GM12878 (cell line): ENCODE measurements at regions not wholly inside any gene's neighbourhood (a gene's known extent, or its start where the extent isn't known, plus 50 kb on each side); places are given as distances from the start of the nearest gene placed in this dataset.
A peak's percentile ranks its signal among the peaks of the same experiment; 100 is the strongest.

ENCODE experiments used
- ATF7 ChIP-seq: fragments of 450-650 bp; IDR thresholded peaks from 2 replicates; pipeline ENCODE4 v1.6.1; 2016; ENCODE audit warnings: low read depth, mild to moderate bottlenecking
- BMI1 ChIP-seq: fragments of 450-650 bp; IDR thresholded peaks from 2 replicates; pipeline ENCODE4 v1.6.1; 2016; ENCODE audit warnings: mild to moderate bottlenecking, moderate library complexity, borderline replicate concordance
- GATAD2B ChIP-seq: fragments of 450-650 bp; conservative IDR thresholded peaks from 2 replicates; pipeline ENCODE4 v1.6.1; 2017; ENCODE audit warnings: low read depth, mild to moderate bottlenecking, moderate library complexity
- IKZF1 ChIP-seq: fragments of 450-650 bp; conservative IDR thresholded peaks from 2 replicates; pipeline ENCODE4 v1.6.1; 2017; ENCODE audit warnings: antibody characterized with exemption, mild to moderate bottlenecking
- MLLT1 ChIP-seq: fragments of 450-650 bp; IDR thresholded peaks from 2 replicates; pipeline ENCODE4 v1.6.1; 2016; ENCODE audit warnings: mild to moderate bottlenecking
- MTA2 ChIP-seq: fragments of 450-650 bp; IDR thresholded peaks from 2 replicates; pipeline ENCODE4 v1.6.1; 2016; ENCODE audit warnings: low read depth, mild to moderate bottlenecking, moderate library complexity
- NFYB ChIP-seq: IDR thresholded peaks from 2 replicates; pipeline ENCODE4 v1.6.1; 2011; ENCODE audit warnings: low read depth, mild to moderate bottlenecking, low read length, improper control_type of control experiment, moderate library complexity; ENCODE audit not compliant: insufficient read depth
- NR2F1 ChIP-seq: fragments of 450-650 bp; conservative IDR thresholded peaks from 2 replicates; pipeline ENCODE4 v1.6.1; 2017; ENCODE audit warnings: mild to moderate bottlenecking
- RAD21 ChIP-seq: IDR thresholded peaks from 2 replicates; pipeline ENCODE4 v1.6.1; 2011; ENCODE audit warnings: mild to moderate bottlenecking, low read depth, low read length, moderate library complexity; ENCODE audit not compliant: insufficient read depth
- USF1 ChIP-seq: IDR thresholded peaks from 2 replicates; pipeline ENCODE4 v1.6.1; 2011; ENCODE audit warnings: borderline replicate concordance, low read depth, mild to moderate bottlenecking, moderate library complexity, mixed read lengths, low read length; ENCODE audit not compliant: insufficient read depth; ENCODE audit errors: extremely low read length
- ZNF24 ChIP-seq: fragments of 450-650 bp; IDR thresholded peaks from 2 replicates; pipeline ENCODE4 v1.6.1; 2017; ENCODE audit warnings: antibody characterized with exemption, mild to moderate bottlenecking

- TF ChIP-seq ATF7 (peak; percentile 99), MLLT1 (peak; percentile 100), GATAD2B (no peak; the same call in 1 of the 2 replicates), USF1 (no peak), RAD21 (peak; percentile 15; the same call in 1 of the 2 replicates), BMI1 (peak; percentile 44; the same call in 1 of the 2 replicates), ZNF24 (peak; percentile 67; the same call in 1 of the 2 replicates), MTA2 (peak; percentile 83), NFYB (no peak), NR2F1 (peak; percentile 70), IKZF1 (peak; percentile 87)
These were observed 537.8 kb upstream of the BOD1L1 start (continued) for GRCh38 chr4:14165222-14165920.
